Lung (tissue), 11 donors: ENCODE measurements at regions not wholly inside any gene's neighbourhood (a gene's known extent, or its start where the extent isn't known, plus 50 kb on each side); places are given as distances from the start of the nearest gene placed in this dataset.
"Not testable (repeated sequence)": the region's sequence is repeated elsewhere in the genome, so short reads cannot be mapped to it uniquely, and the experiment has no call there.

ENCODE experiments used
- ATAC-seq: fragments of 200-7000 bp; cut with Tn5 transposase; one replicate; pipeline ENCODE4 v1.9.1; 2020; ENCODE audit warnings: moderate number of reproducible peaks; ENCODE audit not compliant: insufficient read depth, low FRiP score
- DNase-seq, 3 donors: peaks; one replicate each; pipeline ENCODE4 v3.0.0-alpha.2; 2013 to 2017
- H3K27ac ChIP-seq, 2 donors: one replicate each; pipeline ENCODE4 v1.5.1; 2013; ENCODE audit warnings: mild to moderate bottlenecking in 2 of 2, moderate library complexity in 2 of 2, control low read depth in 1 of 2, inconsistent platforms in 1 of 2, low read depth in 1 of 2, low read length in 1 of 2
- H3K27me3 ChIP-seq, 3 donors: one replicate each; pipeline ENCODE4 v1.5.1; 2013; ENCODE audit warnings: low read length in 2 of 3; ENCODE audit not compliant: control insufficient read depth in 3 of 3, insufficient read depth in 3 of 3
- H3K36me3 ChIP-seq, 4 donors: one replicate each; pipeline ENCODE4 v1.5.1; 2013; ENCODE audit warnings: low read length in 4 of 4, mild to moderate bottlenecking in 1 of 4, moderate library complexity in 1 of 4; ENCODE audit not compliant: control insufficient read depth in 4 of 4, insufficient read depth in 4 of 4
- H3K4me1 ChIP-seq, 5 donors: one replicate each; pipeline ENCODE4 v1.5.1; 2013; ENCODE audit warnings: low read length in 5 of 5, mild to moderate bottlenecking in 2 of 5, moderate library complexity in 1 of 5; ENCODE audit not compliant: control insufficient read depth in 5 of 5, insufficient read depth in 5 of 5
- H3K4me3 ChIP-seq: one replicate; pipeline ENCODE4 v1.5.1; 2013; ENCODE audit warnings: mild to moderate bottlenecking, control low read depth, moderate library complexity
- H3K9ac ChIP-seq, 2 donors: one replicate each; pipeline ENCODE4 v1.5.1; 2013; ENCODE audit warnings: low read length in 2 of 2, control low read depth in 1 of 2; ENCODE audit not compliant: insufficient read depth in 1 of 2
- H3K9me3 ChIP-seq, 4 donors: one replicate each; pipeline ENCODE4 v1.5.1; 2013; ENCODE audit warnings: low read length in 3 of 4, mild to moderate bottlenecking in 1 of 4, moderate library complexity in 1 of 4; ENCODE audit not compliant: control insufficient read depth in 4 of 4, insufficient read depth in 3 of 4
- WGBS, 2 donors: extraction: QIAGEN DNeasy Blood & Tissue Kit; methylation state at CpG; one replicate each; pipeline ENCODE4 v1.1.7; 2013; 5-methylcytosine and 5-hydroxymethylcytosine counted together
- TF ChIP-seq, protein P1 (sequence below): IDR thresholded peaks from 2 replicates; pipeline ENCODE4 v1.5.1; 2012; ENCODE audit warnings: mild to moderate bottlenecking; ENCODE audit errors: control extremely low read depth, extremely low read depth
- donor health status: control.
- donor health status: control.
- donor health status: Bipolar disorder and iron deficiency.
- donor health status: healthy.
- donor health status: DM: yes; HTN: yes; CAD: no.

DNA sequence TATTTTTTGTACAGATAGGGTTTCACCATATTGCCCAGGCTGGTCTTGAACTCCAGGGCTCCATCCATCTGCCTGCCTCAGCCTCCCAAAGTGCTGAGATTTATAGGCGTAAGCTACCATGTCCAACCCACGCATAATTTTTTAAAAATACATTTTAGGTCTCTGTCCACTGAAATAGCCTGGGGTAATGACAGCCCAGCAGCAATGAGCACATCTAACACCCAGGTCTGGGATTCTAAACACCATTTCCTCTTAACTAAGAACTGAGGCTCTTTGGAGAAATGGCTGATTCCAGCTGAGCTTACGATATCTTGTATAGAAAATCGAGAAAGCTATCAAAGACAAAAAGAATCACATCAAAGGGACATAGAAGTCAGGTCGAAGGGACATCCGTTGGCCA lies 245.3 kb downstream of the PARN start:
- DNase-seq (no peak), ATAC-seq (no peak)
- Histone ChIP-seq H3K36me3 (no peaks in the 10 kb centered on the region), H3K27ac (no peak overlapping the region), H3K9ac (no peak overlapping the region), H3K4me3 (no peak overlapping the region), H3K4me1 (no peaks in the 10 kb centered on the region), H3K9me3 (peaks cover 0 to 2% (median 0%) of the 10 kb centered on the region in 4 donors), H3K27me3 (no peaks in the 10 kb centered on the region)
- TF ChIP-seq, protein P1, sequence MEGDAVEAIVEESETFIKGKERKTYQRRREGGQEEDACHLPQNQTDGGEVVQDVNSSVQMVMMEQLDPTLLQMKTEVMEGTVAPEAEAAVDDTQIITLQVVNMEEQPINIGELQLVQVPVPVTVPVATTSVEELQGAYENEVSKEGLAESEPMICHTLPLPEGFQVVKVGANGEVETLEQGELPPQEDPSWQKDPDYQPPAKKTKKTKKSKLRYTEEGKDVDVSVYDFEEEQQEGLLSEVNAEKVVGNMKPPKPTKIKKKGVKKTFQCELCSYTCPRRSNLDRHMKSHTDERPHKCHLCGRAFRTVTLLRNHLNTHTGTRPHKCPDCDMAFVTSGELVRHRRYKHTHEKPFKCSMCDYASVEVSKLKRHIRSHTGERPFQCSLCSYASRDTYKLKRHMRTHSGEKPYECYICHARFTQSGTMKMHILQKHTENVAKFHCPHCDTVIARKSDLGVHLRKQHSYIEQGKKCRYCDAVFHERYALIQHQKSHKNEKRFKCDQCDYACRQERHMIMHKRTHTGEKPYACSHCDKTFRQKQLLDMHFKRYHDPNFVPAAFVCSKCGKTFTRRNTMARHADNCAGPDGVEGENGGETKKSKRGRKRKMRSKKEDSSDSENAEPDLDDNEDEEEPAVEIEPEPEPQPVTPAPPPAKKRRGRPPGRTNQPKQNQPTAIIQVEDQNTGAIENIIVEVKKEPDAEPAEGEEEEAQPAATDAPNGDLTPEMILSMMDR, result no peak
- 83 to 96% methylated on average over 6 of the region's 6 CpGs for WGBS, 2 donors

DNA sequence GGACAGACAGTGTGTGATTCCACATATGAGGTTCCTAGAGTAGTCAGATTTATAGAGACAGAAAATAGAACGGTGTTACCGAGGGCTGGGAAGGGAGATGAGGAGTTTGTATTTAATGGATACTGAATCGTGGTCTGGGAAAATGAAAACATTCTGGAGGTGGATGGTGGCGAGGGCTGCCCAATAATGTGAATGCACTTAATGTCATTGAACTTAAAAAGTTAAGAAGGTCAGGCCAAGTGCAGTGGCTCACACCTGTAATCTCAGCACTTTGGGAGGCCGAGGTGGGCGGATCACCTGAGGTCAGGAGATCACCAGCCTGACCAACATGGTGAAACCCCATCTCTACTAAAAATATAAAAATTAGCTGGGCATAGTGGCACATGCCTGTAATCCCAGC lies 246.2 kb downstream of the PARN start:
- not testable (repeated sequence) for H3K9ac ChIP-seq, H3K4me3 ChIP-seq, DNase-seq, H3K36me3 ChIP-seq, H3K9me3 ChIP-seq, H3K27ac ChIP-seq, ATAC-seq, H3K27me3 ChIP-seq, H3K4me1 ChIP-seq
- 93 to 95% methylated on average over 6 of the region's 6 CpGs for WGBS, 2 donors

- TF ChIP-seq, protein P1, result no peak
- H3K36me3 ChIP-seq, result no peaks in the 10 kb centered on the region
- WGBS, 2 donors, result 93 to 95% methylated on average over 17 of the region's 17 CpGs
- ATAC-seq, result no peak
- DNase-seq, result no peak
- no peaks in the 10 kb centered on the region for H3K9me3 ChIP-seq
- no peak overlapping the region for H3K27ac ChIP-seq
- H3K27me3 ChIP-seq, result no peaks in the 10 kb centered on the region
- H3K4me3 ChIP-seq, result no peak overlapping the region
- no peak overlapping the region for H3K9ac ChIP-seq
- H3K4me1 ChIP-seq, result no peaks in the 10 kb centered on the region
Observed at GRCh38 chr16:14378689-14379467, 251.2 kb downstream of the PARN start.

GRCh38 chr16:14378131-14378551 lies 251.9 kb downstream of the PARN start:
- Histone ChIP-seq H3K27me3 (no peaks in the 10 kb centered on the region), H3K4me3 (no peak overlapping the region), H3K4me1 (no peaks in the 10 kb centered on the region), H3K9ac (no peak overlapping the region), H3K27ac (no peak overlapping the region), H3K36me3 (no peaks in the 10 kb centered on the region), H3K9me3 (no peaks in the 10 kb centered on the region)
- no peak for DNase-seq
- ATAC-seq, result no peak
- TF ChIP-seq, protein P1, result no peak
- WGBS, 2 donors, result 28 to 43% methylated on average over 4 of the region's 4 CpGs
